Loucy (cell line): ENCODE measurements at regions not wholly inside any gene's neighbourhood (a gene's known extent, or its start where the extent isn't known, plus 50 kb on each side); places are given as distances from the start of the nearest gene placed in this dataset.

ENCODE experiments used
- H2AFZ ChIP-seq: fragments of 200-600 bp; sonication (generic); 2 replicates; pipeline ENCODE4 v1.6.0; 2016; ENCODE audit warnings: antibody characterized with exemption, mild to moderate bottlenecking, low read length, moderate library complexity
- H3F3A ChIP-seq: fragments of 200-600 bp; 2 replicates; pipeline ENCODE4 v1.6.0; 2016; ENCODE audit warnings: antibody characterized with exemption, low read depth, mild to moderate bottlenecking
- H3K27me3 ChIP-seq: fragments of 200-600 bp; sonication (generic); 2 replicates; pipeline ENCODE4 v1.6.1; 2014; ENCODE audit warnings: low read length, mild to moderate bottlenecking; ENCODE audit not compliant: insufficient read depth, poor library complexity, severe bottlenecking
- H3K36me3 ChIP-seq: fragments of 200-600 bp; sonication (generic); 2 replicates; pipeline ENCODE4 v1.6.1; 2016; ENCODE audit warnings: low read length; ENCODE audit not compliant: insufficient read depth
- H3K4me1 ChIP-seq: fragments of 200-600 bp; sonication (generic); 2 replicates; pipeline ENCODE4 v1.5.1; 2014; ENCODE audit warnings: low read length, mild to moderate bottlenecking; ENCODE audit not compliant: insufficient read depth, poor library complexity, severe bottlenecking
- H3K4me2 ChIP-seq: fragments of 200-600 bp; sonication (generic); 2 replicates; pipeline ENCODE4 v1.6.0; 2014; ENCODE audit warnings: antibody characterized with exemption, low read length, low read depth, mild to moderate bottlenecking; ENCODE audit not compliant: poor library complexity, severe bottlenecking
- H3K4me3 ChIP-seq: fragments of 200-600 bp; sonication (generic); 2 replicates; pipeline ENCODE4 v1.5.1; 2014; ENCODE audit warnings: low read length, mild to moderate bottlenecking, mixed read lengths; ENCODE audit not compliant: poor library complexity, severe bottlenecking
- H3K79me2 ChIP-seq: fragments of 200-600 bp; sonication (generic); 2 replicates; pipeline ENCODE4 v1.6.1; 2014; ENCODE audit warnings: low read length; ENCODE audit not compliant: insufficient read depth
- H3K9ac ChIP-seq: fragments of 200-600 bp; sonication (generic); 2 replicates; pipeline ENCODE4 v1.6.0; 2014; ENCODE audit warnings: mild to moderate bottlenecking, low read depth, low read length, moderate library complexity; ENCODE audit not compliant: poor library complexity, severe bottlenecking
- H3K9me2 ChIP-seq: fragments of 200-600 bp; sonication (generic); replicated peaks from 2 replicates; pipeline ENCODE4 v1.6.1; 2016; ENCODE audit warnings: low read depth, low read length, mixed read lengths
- H3K9me3 ChIP-seq: fragments of 200-600 bp; sonication (generic); 2 replicates; pipeline ENCODE4 v1.6.1; 2014; ENCODE audit warnings: mild to moderate bottlenecking, antibody characterized with exemption, low read length, low read depth; ENCODE audit not compliant: insufficient read depth
- H4K20me1 ChIP-seq: fragments of 200-600 bp; sonication (generic); 2 replicates; pipeline ENCODE4 v1.6.0; 2014; ENCODE audit warnings: antibody characterized with exemption, low read length, mild to moderate bottlenecking; ENCODE audit not compliant: insufficient read depth, poor library complexity, severe bottlenecking
- EZH2phosphoT487 ChIP-seq: fragments of 200-600 bp; IDR thresholded peaks from 2 replicates; pipeline ENCODE4 v1.6.1; 2018; ENCODE audit warnings: antibody characterized with exemption, mild to moderate bottlenecking, moderate library complexity, borderline replicate concordance
- TF ChIP-seq, protein P1 (sequence below): fragments of 200-600 bp; sonication (generic); conservative IDR thresholded peaks from 2 replicates; pipeline ENCODE4 v1.5.1; 2014; ENCODE audit warnings: mild to moderate bottlenecking, antibody characterized with exemption, low read length

DNA sequence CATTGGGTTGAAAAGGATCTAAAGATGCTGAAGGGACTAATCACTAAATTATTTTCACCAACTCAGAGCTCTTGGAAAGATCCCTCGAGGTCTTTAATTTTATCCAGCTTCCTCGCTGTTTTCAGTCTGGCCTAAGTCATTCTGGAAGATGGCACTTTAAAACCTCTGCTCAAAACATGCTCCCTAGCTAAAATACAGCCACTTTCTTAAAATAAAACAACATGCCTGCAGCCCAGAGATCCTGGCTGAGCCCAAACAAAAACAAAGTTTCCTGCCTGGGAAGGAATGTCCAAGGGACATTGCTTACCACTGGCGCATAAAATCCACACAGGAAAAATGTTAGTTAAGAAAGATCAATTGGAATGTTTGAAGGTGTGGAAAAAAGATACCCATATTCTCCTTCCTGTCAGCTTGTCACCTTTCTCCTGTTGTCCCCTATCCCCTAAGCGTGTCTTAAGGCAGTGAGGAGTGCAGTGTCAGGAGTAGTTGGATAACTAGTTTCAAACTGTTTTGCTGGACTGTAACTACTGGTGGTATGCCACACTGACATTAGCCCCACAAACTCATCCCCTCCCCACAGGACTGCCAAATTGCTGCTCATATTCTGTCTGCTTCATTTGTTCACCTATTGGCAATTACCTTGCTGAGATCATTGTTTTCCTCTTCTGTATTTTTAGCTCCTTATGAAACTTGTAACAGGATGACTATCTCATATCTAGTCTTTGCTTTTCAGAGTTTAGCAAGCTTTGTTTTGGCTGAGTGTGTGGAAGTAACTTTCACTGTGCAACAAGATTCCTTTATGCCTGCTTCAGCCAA is 108.3 kb upstream of the SESN3 start:
- H3K79me2 ChIP-seq, result no peaks in the 10 kb centered on the region
- no peaks in the 10 kb centered on the region for H3K36me3 ChIP-seq
- peaks cover 21% of the 10 kb centered on the region for H3K4me1 ChIP-seq
- no peaks in the 10 kb centered on the region for H3K9me3 ChIP-seq
- no peaks in the 10 kb centered on the region for H3K9me2 ChIP-seq
- no peak overlapping the region for H3K4me3 ChIP-seq
- H3K27me3 ChIP-seq, result no peaks in the 10 kb centered on the region
- TF ChIP-seq, protein P1, sequence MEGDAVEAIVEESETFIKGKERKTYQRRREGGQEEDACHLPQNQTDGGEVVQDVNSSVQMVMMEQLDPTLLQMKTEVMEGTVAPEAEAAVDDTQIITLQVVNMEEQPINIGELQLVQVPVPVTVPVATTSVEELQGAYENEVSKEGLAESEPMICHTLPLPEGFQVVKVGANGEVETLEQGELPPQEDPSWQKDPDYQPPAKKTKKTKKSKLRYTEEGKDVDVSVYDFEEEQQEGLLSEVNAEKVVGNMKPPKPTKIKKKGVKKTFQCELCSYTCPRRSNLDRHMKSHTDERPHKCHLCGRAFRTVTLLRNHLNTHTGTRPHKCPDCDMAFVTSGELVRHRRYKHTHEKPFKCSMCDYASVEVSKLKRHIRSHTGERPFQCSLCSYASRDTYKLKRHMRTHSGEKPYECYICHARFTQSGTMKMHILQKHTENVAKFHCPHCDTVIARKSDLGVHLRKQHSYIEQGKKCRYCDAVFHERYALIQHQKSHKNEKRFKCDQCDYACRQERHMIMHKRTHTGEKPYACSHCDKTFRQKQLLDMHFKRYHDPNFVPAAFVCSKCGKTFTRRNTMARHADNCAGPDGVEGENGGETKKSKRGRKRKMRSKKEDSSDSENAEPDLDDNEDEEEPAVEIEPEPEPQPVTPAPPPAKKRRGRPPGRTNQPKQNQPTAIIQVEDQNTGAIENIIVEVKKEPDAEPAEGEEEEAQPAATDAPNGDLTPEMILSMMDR, result no peak
- no peak for TF ChIP-seq EZH2phosphoT487
- no peak overlapping the region for H3K4me2 ChIP-seq
- no peaks in the 10 kb centered on the region for H3F3A ChIP-seq
- no peaks in the 10 kb centered on the region for H4K20me1 ChIP-seq
- H3K9ac ChIP-seq, result no peak overlapping the region
- no peak overlapping the region for H2AFZ ChIP-seq

DNA sequence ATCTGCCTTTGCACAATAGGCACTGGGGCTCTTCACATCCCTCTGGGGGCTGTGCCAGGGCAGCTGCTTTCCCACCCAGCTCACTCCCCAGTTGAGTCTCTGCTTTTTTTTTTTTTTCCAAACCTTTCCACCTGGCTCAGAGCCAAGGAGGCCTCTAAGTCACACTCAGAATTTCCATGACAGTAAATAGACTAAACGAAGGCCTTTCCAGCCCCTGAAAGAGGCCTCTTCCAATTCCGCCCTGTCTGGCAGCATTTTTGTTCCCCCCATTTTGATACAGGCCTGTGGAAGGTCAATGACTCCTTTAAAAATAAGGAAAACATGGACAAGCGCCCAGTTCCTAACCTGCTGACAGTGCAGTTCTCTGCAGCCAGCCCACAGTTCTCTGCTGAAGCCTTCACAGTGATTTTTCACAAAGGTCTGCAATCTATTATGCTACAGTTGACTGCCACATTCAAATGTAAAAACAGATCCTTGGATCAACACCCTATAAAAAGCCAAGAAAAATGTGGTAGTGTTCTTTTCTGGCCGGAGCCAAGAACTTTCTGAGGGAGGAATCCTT is 107.5 kb upstream of the SESN3 start:
- H4K20me1 ChIP-seq, result no peaks in the 10 kb centered on the region
- H3K36me3 ChIP-seq, result no peaks in the 10 kb centered on the region
- H2AFZ ChIP-seq, result no peak overlapping the region
- H3K79me2 ChIP-seq, result no peaks in the 10 kb centered on the region
- H3K9me3 ChIP-seq, result no peaks in the 10 kb centered on the region
- no peaks in the 10 kb centered on the region for H3K9me2 ChIP-seq
- peaks cover 21% of the 10 kb centered on the region for H3K4me1 ChIP-seq
- no peaks in the 10 kb centered on the region for H3F3A ChIP-seq
- H3K9ac ChIP-seq, result no peak overlapping the region
- no peak overlapping the region for H3K4me2 ChIP-seq
- H3K4me3 ChIP-seq, result no peak overlapping the region
- TF ChIP-seq, protein P1, result no peak
- TF ChIP-seq EZH2phosphoT487, result no peak
- no peaks in the 10 kb centered on the region for H3K27me3 ChIP-seq

DNA sequence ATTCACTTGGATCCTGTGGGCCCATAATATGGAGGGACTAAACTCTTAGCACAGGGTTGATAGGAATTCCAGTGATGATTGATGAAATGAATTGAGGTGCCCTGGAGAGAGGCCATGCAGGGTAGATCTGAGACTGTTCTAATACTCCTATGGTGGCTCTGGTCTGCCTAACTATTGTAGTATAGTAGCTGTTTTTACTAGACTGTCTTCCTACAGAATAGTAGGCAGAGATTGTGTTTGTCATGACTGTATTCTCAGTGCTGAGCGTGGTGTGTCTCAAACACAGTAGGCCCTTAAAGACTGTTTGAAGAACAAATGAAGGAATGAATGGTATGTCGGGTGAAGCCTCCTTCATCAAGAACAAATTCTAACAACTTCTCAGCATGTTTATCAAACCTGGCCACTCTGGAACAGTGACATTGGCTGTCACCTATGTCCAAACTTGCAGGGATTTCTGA is 107.0 kb upstream of the SESN3 start:
- Histone ChIP-seq H4K20me1 (no peaks in the 10 kb centered on the region), H2AFZ (peak overlapping the region; percentile 78), H3K9ac (no peak overlapping the region), H3K36me3 (no peaks in the 10 kb centered on the region), H3F3A (no peaks in the 10 kb centered on the region), H3K4me3 (no peak overlapping the region), H3K4me1 (peaks cover 21% of the 10 kb centered on the region), H3K27me3 (no peaks in the 10 kb centered on the region), H3K4me2 (no peak overlapping the region), H3K9me3 (no peaks in the 10 kb centered on the region), H3K79me2 (no peaks in the 10 kb centered on the region), H3K9me2 (no peaks in the 10 kb centered on the region)
- TF ChIP-seq EZH2phosphoT487, result no peak
- TF ChIP-seq, protein P1, result no peak
